B cell (primary cell): ENCODE measurements at regions not wholly inside any gene's neighbourhood (a gene's known extent, or its start where the extent isn't known, plus 50 kb on each side); places are given as distances from the start of the nearest gene placed in this dataset.

Source experiments
- ATAC-seq: fragments of 200-7000 bp; cut with Tn5 transposase; one replicate; pipeline ENCODE4 v1.10.0; 2021; ENCODE audit warnings: low read depth, mild to moderate bottlenecking, moderate number of reproducible peaks, moderate library complexity
- CTCF ChIA-PET: fragments of 350-600 bp; sonication (Branson Sonifier 250); formaldehyde crosslinking; loops from one replicate; lab custom pipeline; 2021; ENCODE audit warnings: antibody characterized with exemption, inconsistent platforms; lab: Charles Lee
- POLR2A ChIA-PET: fragments of 350-600 bp; sonication (Branson Sonifier 250); formaldehyde crosslinking; loops from one replicate; lab custom pipeline; 2021; ENCODE audit warnings: antibody characterized with exemption; lab: Charles Lee
- DNase-seq: peaks from one replicate; pipeline ENCODE4 v3.0.0; 2013
- H2AFZ ChIP-seq: 2 replicates; pipeline ENCODE4 v1.6.1; 2012; ENCODE audit warnings: mild to moderate bottlenecking, low read depth, low read length; ENCODE audit not compliant: insufficient read depth, poor library complexity, severe bottlenecking
- H3K27ac ChIP-seq, 2 donors: 1 replicate in 1 of 2; 2 replicates in 1 of 2; pipeline ENCODE4 v1.5.1; 2012 to 2013; ENCODE audit warnings: low read length in 2 of 2, mild to moderate bottlenecking in 2 of 2, moderate library complexity in 1 of 2
- H3K27me3 ChIP-seq, 4 experiments: fragments of 200-600 bp in 1 of 4; sonication (generic) in 1 of 4; replicated peaks in 1 of 4; 1 replicate in 2 of 4; 2 replicates in 2 of 4; pipeline versions ENCODE4 v1.6.1 to v1.7.0; 2013 to 2016; ENCODE audit warnings: low read length in 3 of 4, mild to moderate bottlenecking in 2 of 4, mixed read lengths in 1 of 4, moderate library complexity in 1 of 4; ENCODE audit not compliant: insufficient read depth in 4 of 4, control insufficient read depth in 3 of 4; ENCODE audit errors: control extremely low read depth in 1 of 4
- H3K36me3 ChIP-seq, 2 experiments: replicated peaks in 1 of 2; 1 replicate in 1 of 2; 2 replicates in 1 of 2; pipeline versions ENCODE4 v1.6.1 to v1.7.1; 2013; ENCODE audit warnings: low read length in 1 of 2; ENCODE audit not compliant: insufficient read depth in 2 of 2, control insufficient read depth in 1 of 2; ENCODE audit errors: control extremely low read depth in 1 of 2, extremely low read depth in 1 of 2
- H3K4me1 ChIP-seq, 2 donors: fragments of 200-600 bp in 1 of 2; sonication (generic) in 1 of 2; 1 replicate in 1 of 2; 2 replicates in 1 of 2; pipeline versions ENCODE4 v1.5.1 to v1.6.1; 2013 to 2017; ENCODE audit warnings: low read length in 2 of 2; ENCODE audit not compliant: control insufficient read depth in 2 of 2, insufficient read depth in 2 of 2
- H3K4me2 ChIP-seq: replicated peaks from 2 replicates; pipeline ENCODE3; 2012; ENCODE audit warnings: mild to moderate bottlenecking, low read depth, low read length; ENCODE audit not compliant: poor library complexity, severe bottlenecking
- H3K4me3 ChIP-seq, 5 experiments: fragments of 200-600 bp in 1 of 5; sonication (generic) in 1 of 5; 1 replicate in 3 of 5; 2 replicates in 2 of 5; pipeline versions ENCODE4 v1.5.1 to v1.7.0; 2011 to 2016; ENCODE audit warnings: low read length in 4 of 5, mild to moderate bottlenecking in 4 of 5, low read depth in 2 of 5, control low read depth in 1 of 5, moderate library complexity in 1 of 5; ENCODE audit not compliant: insufficient read depth in 1 of 5; ENCODE audit errors: control extremely low read depth in 1 of 5, extremely low read depth in 1 of 5
- H3K79me2 ChIP-seq: fragments of 200-600 bp; sonication (generic); one replicate; pipeline ENCODE4 v1.6.0; 2016; ENCODE audit warnings: low read length; ENCODE audit not compliant: control insufficient read depth, insufficient read depth
- H3K9ac ChIP-seq: fragments of 200-600 bp; sonication (generic); 2 replicates; pipeline ENCODE4 v1.6.1; 2017; ENCODE audit warnings: mild to moderate bottlenecking, low read length, moderate library complexity
- H3K9me3 ChIP-seq, 3 donors: one replicate each; pipeline versions ENCODE4 v1.6.1 to v1.7.1; 2013; ENCODE audit warnings: low read length in 2 of 3; ENCODE audit not compliant: control insufficient read depth in 2 of 3, insufficient read depth in 1 of 3; ENCODE audit errors: control extremely low read depth in 1 of 3
- H4K20me1 ChIP-seq: 2 replicates; pipeline ENCODE4 v1.6.0; 2012; ENCODE audit warnings: mild to moderate bottlenecking, low read length; ENCODE audit not compliant: insufficient read depth, control insufficient read depth, poor library complexity, severe bottlenecking
- H3K27ac Mint-ChIP-seq: one replicate; pipeline ENCODE4 v1.8.0; 2021; ENCODE audit warnings: mixed read lengths
- H3K27me3 Mint-ChIP-seq: one replicate; pipeline ENCODE4 v1.8.0; 2021; ENCODE audit warnings: mixed read lengths
- H3K4me1 Mint-ChIP-seq: one replicate; pipeline ENCODE4 v1.8.0; 2021; ENCODE audit warnings: mixed read lengths
- H3K4me3 Mint-ChIP-seq: one replicate; pipeline ENCODE4 v1.8.0; 2021; ENCODE audit warnings: mixed read lengths
- H3K9me3 Mint-ChIP-seq: one replicate; pipeline ENCODE4 v1.8.0; 2022; ENCODE audit warnings: mixed read lengths; ENCODE audit not compliant: insufficient read depth
- CTCF ChIP-seq: fragments of 200-600 bp; IDR thresholded peaks from one replicate; pipeline ENCODE4 v1.8.0; 2022; ENCODE audit warnings: antibody characterized with exemption, mild to moderate bottlenecking
- EZH2 ChIP-seq: IDR thresholded peaks from 2 replicates; pipeline ENCODE4 v1.6.1; 2012; ENCODE audit warnings: borderline replicate concordance, low read depth, mild to moderate bottlenecking, moderate library complexity, low read length; ENCODE audit not compliant: insufficient read depth, poor library complexity, severe bottlenecking
- WGBS: methylation state at CpG from one replicate; pipeline ENCODE4 v1.1.5; 2013; ENCODE audit warnings: missing lambda C conversion rate; ENCODE audit not compliant: insufficient coverage; 5-methylcytosine and 5-hydroxymethylcytosine counted together
- intact Hi-C: fragments of 100-400 bp; cut with micrococcal nuclease; formaldehyde crosslinking; loops from one replicate; pipeline ENCODE4 v1.10.0; 2022

GRCh38 chr18:47471784-47472183 lies 220.3 kb upstream of the SKOR2 start:
- peaks cover 15% of the 10 kb centered on the region for H3K27me3 Mint-ChIP-seq
- no peaks in the 10 kb centered on the region for H3K4me1 ChIP-seq
- H3K27ac Mint-ChIP-seq, result no peak overlapping the region
- 100% methylated on average over 1 of the region's 2 CpGs for WGBS
- H3K4me3 ChIP-seq, result no peak overlapping the region
- ATAC-seq (no peak), DNase-seq (no peak)
- H3K9me3 ChIP-seq, result no peaks in the 10 kb centered on the region
- H2AFZ ChIP-seq, result no peak overlapping the region
- no peak overlapping the region for H3K27ac ChIP-seq
- ChIA-PET CTCF (no interaction called here), POLR2A (interaction anchor here (0.6 kb wide), 1 partner anchor 31 kb away, joined by 3 read pairs; no protein-coding TSS in a partner anchor)
- TF ChIP-seq EZH2 (no peak), CTCF (no peak)
- no peak overlapping the region for H3K4me2 ChIP-seq
- no peaks in the 10 kb centered on the region for H3K9me3 Mint-ChIP-seq
- no peaks in the 10 kb centered on the region for H3K79me2 ChIP-seq
- no peak overlapping the region for H3K4me3 Mint-ChIP-seq
- H3K4me1 Mint-ChIP-seq, result no peaks in the 10 kb centered on the region
- no peaks in the 10 kb centered on the region for H4K20me1 ChIP-seq
- H3K9ac ChIP-seq, result no peak overlapping the region
- H3K36me3 ChIP-seq, result no peaks in the 10 kb centered on the region
- intact Hi-C loops, result no loop called here
- H3K27me3 ChIP-seq, result peaks cover 0 to 7% (median 0%) of the 10 kb centered on the region in 4 experiments

GRCh38 chr18:47470941-47471340 lies 219.5 kb upstream of the SKOR2 start:
- Mint-ChIP-seq H3K4me1 (no peaks in the 10 kb centered on the region), H3K4me3 (no peak overlapping the region), H3K9me3 (no peaks in the 10 kb centered on the region), H3K27me3 (peaks cover 7% of the 10 kb centered on the region), H3K27ac (no peak overlapping the region)
- Histone ChIP-seq H3K79me2 (no peaks in the 10 kb centered on the region), H3K36me3 (no peaks in the 10 kb centered on the region), H2AFZ (no peak overlapping the region), H3K9ac (no peak overlapping the region), H4K20me1 (no peaks in the 10 kb centered on the region), H3K4me2 (no peak overlapping the region), H3K9me3 (no peaks in the 10 kb centered on the region), H3K4me3 (no peak overlapping the region), H3K27me3 (peaks cover 0 to 7% (median 0%) of the 10 kb centered on the region in 4 experiments), H3K27ac (no peak overlapping the region), H3K4me1 (no peaks in the 10 kb centered on the region)
- ATAC-seq (no peak), DNase-seq (no peak)
- TF ChIP-seq CTCF, result no peak
- no peak for TF ChIP-seq EZH2
- WGBS, result 75% methylated on average over 1 of the region's 2 CpGs
- ChIA-PET CTCF (no interaction called here), POLR2A (no interaction called here)
- intact Hi-C loops, result no loop called here
